GM21447 (cell line): ENCODE measurements at regions not wholly inside any gene's neighbourhood (a gene's known extent, or its start where the extent isn't known, plus 50 kb on each side); places are given as distances from the start of the nearest gene placed in this dataset.
"Not testable (repeated sequence)": the region's sequence is repeated elsewhere in the genome, so short reads cannot be mapped to it uniquely, and the experiment has no call there.

Source experiments
- ATAC-seq: cut with Tn5 transposase; IDR thresholded peaks from one replicate; pipeline ENCODE4 v1.9.1; 2021; ENCODE audit not compliant: unreplicated experiment

DNA sequence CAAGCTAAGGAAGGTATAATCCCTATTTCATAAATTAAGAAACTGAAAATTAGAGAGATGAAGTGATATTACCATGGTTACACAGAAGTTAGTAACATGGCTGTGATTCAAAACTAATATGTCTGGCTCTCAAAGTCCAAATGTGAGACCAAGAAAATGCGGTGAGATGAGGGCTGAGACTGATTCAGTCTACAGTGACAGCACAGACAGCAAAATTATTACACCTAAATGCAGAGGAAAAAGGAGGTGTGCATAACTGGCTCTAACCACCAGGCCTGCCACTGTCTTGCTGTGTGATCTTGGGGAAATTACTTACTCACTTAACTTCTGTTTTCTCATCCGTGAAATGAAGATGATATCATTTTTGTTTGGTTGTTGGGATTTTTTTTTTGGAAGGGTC lies 270.0 kb upstream of the SOX9 start:
- no peak for ATAC-seq

DNA sequence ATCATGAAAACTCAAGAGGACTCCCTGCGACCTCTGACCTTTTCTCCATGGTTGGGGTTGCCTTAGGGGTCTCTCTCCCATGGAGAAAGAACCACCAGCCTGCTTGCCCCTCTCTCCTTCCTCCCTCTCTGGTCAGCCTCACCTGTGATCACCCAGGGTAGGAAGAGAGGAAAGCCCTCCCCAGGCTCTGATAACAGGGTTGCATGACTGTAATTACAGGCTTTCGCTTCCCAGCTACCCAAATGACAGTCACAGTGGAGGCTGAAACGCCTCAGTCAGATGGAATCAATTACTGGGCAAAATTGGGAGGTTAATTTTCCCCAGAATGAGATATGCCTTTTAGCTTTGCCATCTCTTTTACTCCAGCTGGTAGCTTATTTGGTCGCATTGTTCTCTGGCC lies 265.8 kb upstream of the SOX9 start:
- no peak for ATAC-seq

DNA sequence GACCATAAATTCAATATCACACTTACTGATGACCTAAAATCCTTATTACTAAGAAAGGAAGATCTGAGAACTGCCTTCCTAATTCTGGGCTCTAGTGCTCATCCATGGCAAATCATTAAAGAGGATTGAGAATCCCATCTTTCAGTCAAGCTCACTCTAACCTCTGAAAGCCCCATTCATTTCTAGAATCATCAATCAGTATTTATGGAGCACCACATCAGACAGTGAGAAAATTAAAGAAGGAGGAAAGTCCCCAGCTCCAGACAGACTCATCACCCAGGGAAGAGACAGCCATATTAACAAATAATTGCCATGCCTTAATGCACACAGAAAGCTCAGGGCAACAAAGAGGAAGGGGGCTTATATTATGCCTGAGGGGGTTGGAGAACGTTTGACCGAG lies 256.1 kb upstream of the SOX9 start:
- ATAC-seq, result no peak

DNA sequence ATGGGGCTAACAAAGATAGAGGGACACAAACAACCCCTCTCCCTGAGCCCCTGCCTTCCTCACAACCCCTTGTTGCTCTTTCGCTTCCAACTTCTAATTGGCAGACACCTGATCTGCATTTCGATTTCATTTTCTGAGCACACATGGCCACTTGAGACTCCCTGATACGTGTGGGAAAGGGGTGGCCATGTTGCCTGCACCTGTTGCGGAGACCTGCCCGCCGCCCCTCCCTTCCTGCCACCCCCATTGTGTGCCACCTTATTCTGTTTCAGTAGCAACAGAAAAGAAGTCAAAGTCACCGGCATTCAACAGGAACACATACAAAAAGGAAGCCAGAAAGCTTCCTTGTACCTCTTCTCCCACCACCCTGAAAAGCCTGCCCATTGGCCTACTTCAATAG lies 254.7 kb upstream of the SOX9 start:
- no peak for ATAC-seq

DNA sequence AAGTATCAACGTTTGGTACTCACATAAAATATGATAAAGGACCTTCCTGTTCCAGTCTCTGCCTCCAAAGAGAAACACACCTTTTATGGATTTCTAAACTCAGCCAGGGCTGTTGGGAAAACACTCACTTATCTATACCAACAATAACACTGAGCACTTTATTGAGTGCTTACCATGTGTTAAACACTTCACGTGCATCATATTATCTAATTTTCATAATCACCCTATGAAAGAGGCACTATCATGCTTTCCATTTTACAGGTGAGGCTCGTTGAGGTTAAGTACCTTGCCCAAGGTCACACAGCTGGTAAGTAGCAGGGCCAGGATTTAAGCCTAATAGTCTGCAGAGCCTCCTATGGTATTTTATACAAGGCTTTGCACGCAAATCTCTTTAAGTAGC lies 251.5 kb upstream of the SOX9 start:
- ATAC-seq, result no peak

GRCh38 chr17:71869841-71870545 lies 250.8 kb upstream of the SOX9 start:
- no peak for ATAC-seq

- ATAC-seq, result no peak
Observed at GRCh38 chr17:71870546-71870862, 250.3 kb upstream of the SOX9 start.

DNA sequence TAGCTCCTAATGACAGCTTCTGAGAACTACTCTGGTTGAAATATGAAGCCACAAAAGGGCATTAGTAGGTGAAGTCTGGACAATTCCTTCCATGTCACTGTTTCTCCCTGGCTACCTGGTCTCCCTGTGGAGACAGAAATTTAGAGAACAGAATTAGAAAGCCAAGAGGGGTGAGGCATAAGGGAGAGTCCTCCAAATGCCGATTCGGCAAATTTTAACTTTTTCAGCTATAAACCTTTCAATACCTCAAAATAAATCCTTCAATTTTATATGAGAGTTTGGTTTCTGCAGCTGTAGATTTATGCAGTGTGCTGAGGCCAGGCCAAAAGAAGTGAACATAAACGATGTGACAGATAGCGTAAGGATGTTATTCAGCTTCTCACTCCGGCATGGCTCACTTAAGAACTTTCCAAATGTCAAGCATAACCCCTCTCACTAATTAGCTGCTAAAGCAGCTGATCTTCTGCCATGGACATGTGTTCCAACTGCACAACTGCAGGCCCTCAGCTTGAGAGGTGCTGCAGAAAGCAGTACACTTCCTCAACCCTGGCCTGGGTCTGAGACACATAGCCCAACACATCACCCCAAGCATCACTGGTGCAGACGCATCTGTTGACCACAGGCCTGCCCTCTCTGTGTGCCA lies 247.9 kb upstream of the SOX9 start:
- no peak for ATAC-seq

DNA sequence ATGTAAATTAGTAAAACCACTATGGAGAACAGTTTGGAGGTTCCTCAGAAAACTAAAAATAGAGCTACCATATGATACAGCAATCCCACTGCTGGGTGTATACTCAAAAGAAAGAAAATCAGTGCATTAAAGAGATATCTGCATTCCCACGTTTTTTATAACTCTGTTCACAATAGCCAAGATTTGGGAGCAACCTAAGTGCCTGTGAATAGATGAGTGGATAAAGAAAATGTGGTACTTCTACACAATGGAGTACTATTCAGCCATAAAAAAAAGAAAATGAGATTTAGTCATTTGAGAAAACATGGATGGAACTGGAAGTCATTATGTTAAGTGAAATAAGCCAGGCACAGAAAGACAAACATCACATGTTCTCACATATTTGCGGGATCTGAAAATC lies 246.0 kb upstream of the SOX9 start:
- not testable (repeated sequence) for ATAC-seq

DNA sequence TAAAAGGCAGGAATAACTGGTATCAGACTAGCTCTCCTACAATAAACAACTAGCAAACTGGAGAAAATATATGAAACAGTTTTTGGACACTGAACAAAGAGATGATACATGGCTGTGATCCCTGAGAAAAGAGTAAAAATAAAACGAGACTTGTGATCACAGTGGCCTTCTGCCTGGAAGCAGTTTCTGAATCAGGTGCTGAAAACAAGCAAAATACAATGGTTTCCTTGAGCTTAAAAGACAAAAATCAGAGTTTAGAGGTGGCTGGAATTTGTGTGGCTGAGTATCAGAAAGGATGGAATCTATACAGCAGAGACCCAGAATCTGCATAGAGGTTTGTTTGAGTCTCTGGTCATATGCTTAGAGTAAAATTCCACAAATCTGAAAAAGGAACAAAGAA lies 242.5 kb upstream of the SOX9 start:
- ATAC-seq, result no peak

- no peak for ATAC-seq
Observed at GRCh38 chr17:71878998-71879397, 241.8 kb upstream of the SOX9 start.

DNA sequence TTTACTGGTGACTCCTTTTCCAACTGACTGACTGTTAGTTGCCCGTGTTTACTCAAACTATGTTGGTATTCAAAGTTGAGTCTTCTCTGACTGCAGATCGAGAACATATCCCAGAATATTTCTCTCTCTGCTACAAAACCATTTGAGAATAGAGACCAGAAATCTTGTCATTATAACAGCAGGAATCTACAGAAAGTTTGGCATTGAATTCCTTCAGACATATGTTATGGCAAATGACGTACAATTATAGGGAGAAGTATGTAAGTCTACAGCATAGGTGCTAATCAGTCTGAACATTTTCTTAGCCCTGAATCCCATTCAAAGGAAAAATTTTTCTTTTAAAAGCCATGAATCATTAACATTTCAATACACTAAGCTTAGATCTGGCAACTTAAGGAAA lies 239.8 kb upstream of the SOX9 start:
- ATAC-seq, result no peak

DNA sequence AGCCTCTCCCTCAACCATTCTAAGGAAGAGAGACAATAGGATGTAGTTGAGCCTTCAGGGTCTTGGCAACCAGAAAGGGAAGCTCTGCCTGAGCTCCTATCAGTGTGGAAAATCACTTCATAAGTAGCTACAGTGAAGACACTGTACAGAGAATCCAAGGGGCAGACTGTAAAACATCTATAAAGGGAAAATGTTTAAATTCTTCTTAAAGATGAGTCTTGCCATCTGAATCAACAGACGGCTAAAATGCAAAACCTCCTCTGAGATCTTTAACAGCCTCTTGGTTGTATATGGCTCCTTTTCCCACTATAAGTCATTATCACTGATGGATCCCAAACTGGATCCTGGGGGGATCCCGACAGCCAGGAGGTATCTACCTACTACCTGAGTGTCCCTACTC lies 239.2 kb upstream of the SOX9 start:
- no peak for ATAC-seq

DNA sequence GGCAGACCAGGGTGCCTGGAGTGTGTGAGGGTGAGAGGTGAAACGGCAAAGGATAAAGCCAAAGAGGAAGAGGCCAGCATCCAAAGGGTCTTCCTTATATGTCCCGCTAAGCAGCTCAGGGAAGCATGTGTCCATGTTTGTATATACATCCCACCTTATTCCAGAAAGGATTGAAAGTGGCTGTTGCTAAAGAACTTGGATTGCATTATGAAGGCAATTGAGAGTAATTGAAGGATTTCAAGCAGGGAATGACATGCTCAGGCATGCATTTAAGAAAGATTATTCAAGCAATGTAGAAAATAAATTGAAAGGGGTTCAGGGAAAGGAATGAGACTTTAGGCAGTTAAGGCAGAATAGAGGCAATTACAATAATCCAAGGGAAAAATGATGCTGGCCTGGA lies 237.6 kb upstream of the SOX9 start:
- ATAC-seq, result no peak

- ATAC-seq, result no peak
Observed at GRCh38 chr17:71883845-71884244, 237.0 kb upstream of the SOX9 start.

DNA sequence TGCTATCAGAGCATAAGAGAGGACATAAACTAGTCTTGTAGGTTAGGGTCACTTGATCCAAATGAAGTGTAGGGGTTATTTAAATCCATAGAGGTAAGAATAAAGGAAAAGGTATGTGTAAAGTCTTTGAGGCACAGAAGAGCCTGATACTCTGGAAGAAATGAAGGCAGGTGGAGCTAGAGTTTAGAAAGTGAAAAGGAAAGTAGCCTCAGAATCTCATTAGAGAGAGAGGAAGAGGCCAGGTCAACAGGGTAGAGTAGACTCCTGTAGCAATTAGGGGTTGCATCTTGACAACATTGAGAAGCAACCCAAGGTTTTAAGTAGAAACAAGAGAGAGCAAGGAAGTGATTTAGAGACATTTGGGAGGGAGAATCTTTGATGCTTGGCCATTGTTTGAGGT lies 235.2 kb upstream of the SOX9 start:
- no peak for ATAC-seq

- no peak for ATAC-seq
Observed at GRCh38 chr17:71899317-71899716, 221.5 kb upstream of the SOX9 start.

DNA sequence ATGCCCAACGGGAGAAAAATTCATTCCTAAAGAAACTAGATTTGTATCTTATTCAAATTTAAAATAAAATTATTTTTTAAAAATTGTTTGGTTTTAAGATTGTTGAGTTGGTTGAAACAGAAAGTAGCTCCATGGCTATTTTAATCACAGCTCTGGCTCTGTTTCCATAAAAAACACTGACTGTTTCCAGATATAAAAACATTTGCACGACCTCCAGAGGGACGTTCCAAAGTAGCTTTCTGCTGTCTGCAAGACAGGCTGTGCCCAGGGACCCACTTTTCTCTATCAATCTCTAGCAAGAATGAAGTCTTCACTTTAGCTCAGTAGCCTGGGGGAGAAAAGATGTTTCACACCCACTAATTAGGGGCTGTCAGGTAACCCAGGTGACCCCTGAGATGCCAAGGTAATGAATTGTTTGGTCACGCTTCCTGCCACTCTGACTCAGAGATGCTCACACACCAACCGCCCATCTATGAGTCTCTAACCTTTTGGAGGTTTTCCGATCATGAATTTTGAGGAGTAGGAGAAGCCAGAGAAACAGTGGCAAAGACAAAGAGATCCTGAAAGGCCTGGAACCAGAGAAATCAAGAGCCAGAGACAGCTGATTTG lies 220.1 kb upstream of the SOX9 start:
- ATAC-seq, result no peak

GRCh38 chr17:71902894-71903506 lies 217.8 kb upstream of the SOX9 start:
- no peak for ATAC-seq

DNA sequence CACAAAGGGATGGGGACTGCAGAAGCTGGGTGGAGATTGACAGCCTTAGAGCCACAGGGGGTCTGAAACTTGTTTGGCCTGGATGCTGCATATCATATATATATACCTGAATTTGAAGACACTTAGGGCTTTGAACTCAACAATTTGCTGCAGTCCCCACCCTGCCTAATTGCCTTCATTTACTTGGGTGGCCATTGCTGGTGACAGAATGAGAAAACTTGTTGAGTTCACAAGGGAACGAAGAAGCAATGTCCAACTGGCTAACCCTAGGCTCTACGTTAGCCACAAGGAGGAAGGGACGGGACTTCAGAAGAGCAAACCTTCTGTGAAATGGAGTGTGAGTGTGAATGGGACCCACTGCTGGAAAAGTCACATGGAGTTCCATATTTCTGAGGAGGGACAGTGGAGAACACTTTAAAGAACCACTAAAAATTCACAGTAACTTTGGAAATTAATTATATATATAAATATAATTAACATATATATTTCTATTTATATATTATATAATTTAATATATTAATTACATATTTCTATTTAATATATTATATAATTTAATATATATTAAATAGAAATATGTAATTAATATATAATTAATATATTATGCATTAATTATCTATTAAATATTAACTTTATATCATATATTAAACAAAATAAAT lies 215.3 kb upstream of the SOX9 start:
- no peak for ATAC-seq

- ATAC-seq, result no peak
Observed at GRCh38 chr17:71909155-71909554, 211.7 kb upstream of the SOX9 start.

- ATAC-seq, result no peak
Observed at GRCh38 chr17:71910002-71910401, 210.8 kb upstream of the SOX9 start.
